ENCODE measurements at regions not wholly inside any gene's neighbourhood (a gene's known extent, or its start where the extent isn't known, plus 50 kb on each side); places are given as distances from the start of the nearest gene placed in this dataset.

GRCh38 chr5:135183464-135183863 is 149.4 kb upstream of the PITX1 start:
- H3K27ac ChIP-seq: no peak overlapping the region
- H3K4me1 ChIP-seq: no peaks in the 10 kb centered on the region
- no peak overlapping the region for H3K4me2 ChIP-seq
- CTCF ChIA-PET: interaction anchor here (0.8 to 6.0 kb wide), 2 partner anchors 8 to 266 kb away, joined by 3 to 45 read pairs; no protein-coding TSS in a partner anchor
- ATAC-seq (no peak), FAIRE-seq (no peak), DNase-seq (ENCODE audit: low read depth in 1 of 2, low spot score in 1 of 2) (no peak)
- H3K4me3 ChIP-seq: no peak overlapping the region
- 73% methylated on average over 4 of the region's 4 CpGs for WGBS (ENCODE audit: missing lambda C conversion rate)
- POLR2A ChIA-PET: no interaction called here
- TF ChIP-seq POLR2AphosphoS2 (conservative IDR thresholded peaks at IDR 0.05; ENCODE audit: low read length): no peak
- TF ChIP-seq MYC (IDR thresholded peaks at IDR 0.05; ENCODE audit: borderline replicate concordance, low read length): no peak
- TF ChIP-seq ZFP36 (IDR thresholded peaks at IDR 0.05; ENCODE audit: borderline replicate concordance, partially characterized antibody): no peak
- no peak for TF ChIP-seq KDM5A (IDR thresholded peaks at IDR 0.05)
- no peak for TF ChIP-seq CBX2 (IDR thresholded peaks at IDR 0.05; ENCODE audit: borderline replicate concordance, low read depth)
- no peak for TF ChIP-seq KDM1A (IDR thresholded peaks at IDR 0.05; ENCODE audit: low read depth)
- no peak for TF ChIP-seq ELK1 (IDR thresholded peaks at IDR 0.05; ENCODE audit: low read depth, low read length)
- no peak for TF ChIP-seq TP53 (CRISPR knock-in tag; IDR thresholded peaks at IDR 0.05)
- TF ChIP-seq CBX8 (IDR thresholded peaks at IDR 0.05): no peak
- no peak for TF ChIP-seq TFCP2L1 (CRISPR knock-in tag; IDR thresholded peaks at IDR 0.05)
- no peak for TF ChIP-seq JUNB (IDR thresholded peaks at IDR 0.05)
- no peak for TF ChIP-seq RNF2 (IDR thresholded peaks at IDR 0.05; ENCODE audit: borderline replicate concordance, low read depth)
- TF ChIP-seq FOSB (CRISPR knock-in tag; IDR thresholded peaks at IDR 0.05): no peak
- no peak for TF ChIP-seq HEYL (CRISPR knock-in tag; IDR thresholded peaks at IDR 0.05)
- TF ChIP-seq RFX5 (IDR thresholded peaks at IDR 0.05): no peak
- no peak for TF ChIP-seq MAFK (IDR thresholded peaks at IDR 0.05; ENCODE audit: partially characterized antibody)
- no peaks in the 10 kb centered on the region for H3K9me3 ChIP-seq

- FAIRE-seq: no peak
- Histone ChIP-seq H3K9me3 (no peaks in the 10 kb centered on the region), H3K27ac (no peak overlapping the region), H3K4me1 (no peaks in the 10 kb centered on the region), H3K4me3 (no peak overlapping the region), H3K4me2 (no peak overlapping the region)
- ATAC-seq: no peak
- DNase-seq (ENCODE audit: low read depth in 1 of 2, low spot score in 1 of 2): no peak
- WGBS (ENCODE audit: missing lambda C conversion rate): 85% methylated on average over 5 of the region's 5 CpGs
- POLR2A ChIA-PET: no interaction called here
- CTCF ChIA-PET: interaction anchor here (0.8 to 6.0 kb wide), 2 partner anchors 9 to 265 kb away, joined by 3 to 45 read pairs; no protein-coding TSS in a partner anchor
- no peak for TF ChIP-seq HOXA7 (CRISPR knock-in tag; IDR thresholded peaks at IDR 0.05)
- no peak for TF ChIP-seq ZC3H11A (IDR thresholded peaks at IDR 0.05)
- TF ChIP-seq HOXB5 (CRISPR knock-in tag; IDR thresholded peaks at IDR 0.05): no peak
- TF ChIP-seq MAZ (IDR thresholded peaks at IDR 0.05; ENCODE audit: borderline replicate concordance, low read depth, low read length): no peak
- TF ChIP-seq EHMT2 (IDR thresholded peaks at IDR 0.05; ENCODE audit: low read depth): no peak
Observed at GRCh38 chr5:135182675-135183074, 148.6 kb upstream of the PITX1 start.

GRCh38 chr5:135181653-135182052 is 147.6 kb upstream of the PITX1 start:
- Histone ChIP-seq H3K4me1 (no peaks in the 10 kb centered on the region), H3K4me2 (no peak overlapping the region), H3K9me3 (no peaks in the 10 kb centered on the region), H3K4me3 (no peak overlapping the region), H3K27ac (no peak overlapping the region)
- no peak for ATAC-seq
- 90% methylated on average over 3 of the region's 3 CpGs for WGBS (ENCODE audit: missing lambda C conversion rate)
- ChIA-PET CTCF (interaction anchor here (0.9 to 6.0 kb wide), 4 partner anchors 10 to 218 kb away, joined by 3 to 45 read pairs (median 4); no protein-coding TSS in a partner anchor), POLR2A (interaction anchor here (0.7 kb wide), 1 partner anchor 10 kb away, joined by 5 read pairs; no protein-coding TSS in a partner anchor)
- DNase-seq (ENCODE audit: low read depth in 1 of 2, low spot score in 1 of 2): no peak
- no peak for TF ChIP-seq RAD21 (conservative IDR thresholded peaks at IDR 0.05 in 1 of 2, IDR thresholded peaks at IDR 0.05 in 1 of 2)
- no peak for FAIRE-seq

Data from A549 (cell line).